ENCODE measurements at regions not wholly inside any gene's neighbourhood (a gene's known extent, or its start where the extent isn't known, plus 50 kb on each side); places are given as distances from the start of the nearest gene placed in this dataset.

DNA sequence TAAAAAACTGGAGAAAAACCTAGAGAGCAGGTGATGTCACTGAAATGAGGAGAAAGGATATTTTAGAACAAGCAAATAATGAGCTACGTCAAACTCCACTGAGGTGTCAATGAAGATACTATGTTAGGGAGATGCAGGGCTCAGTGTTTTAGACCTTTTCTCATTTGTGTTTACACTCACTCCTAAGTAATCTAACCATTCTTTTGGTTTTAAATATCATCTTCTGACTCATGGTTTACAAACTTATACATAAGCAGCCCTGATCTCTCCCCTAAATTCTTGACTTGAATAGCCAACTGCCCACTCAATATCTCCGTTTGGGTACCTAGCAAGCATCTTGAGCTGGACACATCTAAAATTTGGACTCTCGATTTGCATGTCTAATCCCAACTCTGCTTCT is 272.4 kb downstream of the MEF2C start:
- Histone ChIP-seq H2BK20ac (ENCODE audit: low read depth, low read length) (no peak overlapping the region), H3K18ac (ENCODE audit: low read depth, low read length) (no peak overlapping the region), H3K4me1 (ENCODE audit: control insufficient read depth, insufficient read depth, low read length) (no peaks in the 10 kb centered on the region), H3K36me3 (ENCODE audit: control insufficient read depth, insufficient read depth, low read length) (no peaks in the 10 kb centered on the region), H3K14ac (replicated peaks; ENCODE audit: low read depth, low read length) (no peak overlapping the region), H4K8ac (ENCODE audit: low read depth in 2 of 2, low read length in 2 of 2) (no peak overlapping the region), H3K9me3 (ENCODE audit: control insufficient read depth, insufficient read depth, low read length) (no peaks in the 10 kb centered on the region), H3K4me2 (ENCODE audit: low read depth, low read length) (no peak overlapping the region), H3K27ac (ENCODE audit: insufficient read depth, low read length) (no peak overlapping the region), H3K23ac (ENCODE audit: low read depth, low read length) (no peak overlapping the region), H3K9ac (ENCODE audit: low read depth, low read length) (no peak overlapping the region), H3K56ac (ENCODE audit: extremely low read depth, insufficient read depth, low read length) (no peak overlapping the region), H2AK9ac (replicated peaks; ENCODE audit: low read depth, low read length, poor library complexity) (no peak overlapping the region), H3K79me1 (ENCODE audit: low read depth in 1 of 2, low read length in 2 of 2) (no peaks in the 10 kb centered on the region), H2AFZ (replicated peaks; ENCODE audit: low read length, poor library complexity) (no peak overlapping the region), H3K27me3 (ENCODE audit: control insufficient read depth, insufficient read depth, low read length) (no peaks in the 10 kb centered on the region), H3K4ac (ENCODE audit: low read depth, low read length) (no peak overlapping the region), H2BK5ac (ENCODE audit: low read depth, low read length, poor library complexity, severe bottlenecking) (no peak overlapping the region), H2AK5ac (ENCODE audit: low read depth, low read length) (no peak overlapping the region), H4K5ac (ENCODE audit: low read depth, low read length) (no peak overlapping the region), H3K9me1 (ENCODE audit: insufficient read depth, low read length) (no peaks in the 10 kb centered on the region), H3K4me3 (ENCODE audit: insufficient read depth, low read depth, low read length) (no peak overlapping the region), H2BK120ac (ENCODE audit: low read depth, low read length) (no peak overlapping the region), H2BK15ac (ENCODE audit: low read depth, low read length) (no peak overlapping the region), H4K20me1 (ENCODE audit: insufficient read depth, low read length) (no peaks in the 10 kb centered on the region), H4K91ac (ENCODE audit: insufficient read depth, low read depth, low read length) (no peak overlapping the region)
- no CpG with 5 or more reads among the region's 3 CpGs for WGBS, 2 experiments (ENCODE audit: extremely low coverage in 2 of 2, insufficient read length in 1 of 2)
- dilution Hi-C loops (cut with HindIII; ENCODE audit: low sequenced_read_pairs, unreplicated experiment) (no loop called here), in situ Hi-C loops (cut with MboI; ENCODE audit: low sequenced_read_pairs) (no loop called here), intact Hi-C loops (cut with micrococcal nuclease) (no loop called here)
- no peak for TF ChIP-seq MXI1 (IDR thresholded peaks at IDR 0.05; ENCODE audit: borderline replicate concordance, low read depth, low read length)
- TF ChIP-seq, protein P1, sequence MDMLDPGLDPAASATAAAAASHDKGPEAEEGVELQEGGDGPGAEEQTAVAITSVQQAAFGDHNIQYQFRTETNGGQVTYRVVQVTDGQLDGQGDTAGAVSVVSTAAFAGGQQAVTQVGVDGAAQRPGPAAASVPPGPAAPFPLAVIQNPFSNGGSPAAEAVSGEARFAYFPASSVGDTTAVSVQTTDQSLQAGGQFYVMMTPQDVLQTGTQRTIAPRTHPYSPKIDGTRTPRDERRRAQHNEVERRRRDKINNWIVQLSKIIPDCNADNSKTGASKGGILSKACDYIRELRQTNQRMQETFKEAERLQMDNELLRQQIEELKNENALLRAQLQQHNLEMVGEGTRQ (IDR thresholded peaks at IDR 0.05; ENCODE audit: low read depth, low read length), result no peak
- no peak for TF ChIP-seq BHLHE40 (IDR thresholded peaks at IDR 0.05; ENCODE audit: low read depth, low read length)
- no peak for TF ChIP-seq CEBPB (IDR thresholded peaks at IDR 0.05; ENCODE audit: low read depth, low read length)
- TF ChIP-seq POLR2A (IDR thresholded peaks at IDR 0.05; ENCODE audit: low read depth, low read length), result no peak
- TF ChIP-seq, protein P2, sequence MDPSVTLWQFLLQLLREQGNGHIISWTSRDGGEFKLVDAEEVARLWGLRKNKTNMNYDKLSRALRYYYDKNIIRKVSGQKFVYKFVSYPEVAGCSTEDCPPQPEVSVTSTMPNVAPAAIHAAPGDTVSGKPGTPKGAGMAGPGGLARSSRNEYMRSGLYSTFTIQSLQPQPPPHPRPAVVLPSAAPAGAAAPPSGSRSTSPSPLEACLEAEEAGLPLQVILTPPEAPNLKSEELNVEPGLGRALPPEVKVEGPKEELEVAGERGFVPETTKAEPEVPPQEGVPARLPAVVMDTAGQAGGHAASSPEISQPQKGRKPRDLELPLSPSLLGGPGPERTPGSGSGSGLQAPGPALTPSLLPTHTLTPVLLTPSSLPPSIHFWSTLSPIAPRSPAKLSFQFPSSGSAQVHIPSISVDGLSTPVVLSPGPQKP (IDR thresholded peaks at IDR 0.05; ENCODE audit: borderline replicate concordance, low read depth, low read length), result no peak
- no peak for TF ChIP-seq SMC3 (IDR thresholded peaks at IDR 0.05; ENCODE audit: low read depth, low read length)
- TF ChIP-seq CHD1 (IDR thresholded peaks at IDR 0.05; ENCODE audit: low read depth, low read length), result no peak
- TF ChIP-seq MAFK (IDR thresholded peaks at IDR 0.05; ENCODE audit: low read depth, low read length), result no peak
- TF ChIP-seq RFX5 (IDR thresholded peaks at IDR 0.05; ENCODE audit: low read depth, low read length), result no peak
- TF ChIP-seq RAD21 (IDR thresholded peaks at IDR 0.05; ENCODE audit: low read length), result no peak
- no peak for TF ChIP-seq FOS (IDR thresholded peaks at IDR 0.05; ENCODE audit: low read depth, low read length)
- no peak for TF ChIP-seq RCOR1 (IDR thresholded peaks at IDR 0.05; ENCODE audit: insufficient replicate concordance, low read length)
- no peak for TF ChIP-seq NFE2L2 (IDR thresholded peaks at IDR 0.05; ENCODE audit: low read depth, low read length)
- TF ChIP-seq, protein P3, sequence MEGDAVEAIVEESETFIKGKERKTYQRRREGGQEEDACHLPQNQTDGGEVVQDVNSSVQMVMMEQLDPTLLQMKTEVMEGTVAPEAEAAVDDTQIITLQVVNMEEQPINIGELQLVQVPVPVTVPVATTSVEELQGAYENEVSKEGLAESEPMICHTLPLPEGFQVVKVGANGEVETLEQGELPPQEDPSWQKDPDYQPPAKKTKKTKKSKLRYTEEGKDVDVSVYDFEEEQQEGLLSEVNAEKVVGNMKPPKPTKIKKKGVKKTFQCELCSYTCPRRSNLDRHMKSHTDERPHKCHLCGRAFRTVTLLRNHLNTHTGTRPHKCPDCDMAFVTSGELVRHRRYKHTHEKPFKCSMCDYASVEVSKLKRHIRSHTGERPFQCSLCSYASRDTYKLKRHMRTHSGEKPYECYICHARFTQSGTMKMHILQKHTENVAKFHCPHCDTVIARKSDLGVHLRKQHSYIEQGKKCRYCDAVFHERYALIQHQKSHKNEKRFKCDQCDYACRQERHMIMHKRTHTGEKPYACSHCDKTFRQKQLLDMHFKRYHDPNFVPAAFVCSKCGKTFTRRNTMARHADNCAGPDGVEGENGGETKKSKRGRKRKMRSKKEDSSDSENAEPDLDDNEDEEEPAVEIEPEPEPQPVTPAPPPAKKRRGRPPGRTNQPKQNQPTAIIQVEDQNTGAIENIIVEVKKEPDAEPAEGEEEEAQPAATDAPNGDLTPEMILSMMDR (conservative IDR thresholded peaks at IDR 0.05; ENCODE audit: low read depth, low read length), result no peak
- DNase-seq, result no peak
- POLR2A ChIA-PET (ENCODE audit: unreplicated experiment), result no interaction called here
- BruUV-seq (replicated peaks), result no TSS peak
- ATAC-seq (ENCODE audit: low read depth), result no peak
- CTCF ChIA-PET, result interaction anchor here (0.6 kb wide), 1 partner anchor 1643 kb away, joined by 3 read pairs; no protein-coding TSS in a partner anchor

Measured in IMR-90 (cell line).